GM23338 (cell line): ENCODE measurements at regions not wholly inside any gene's neighbourhood (a gene's known extent, or its start where the extent isn't known, plus 50 kb on each side); places are given as distances from the start of the nearest gene placed in this dataset.

Experiments used
- CREB1 ChIP-seq: fragments of 250-450 bp; sonication (Bioruptor Pico); IDR thresholded peaks from 2 replicates; pipeline ENCODE4 v1.5.0; 2020; ENCODE audit warnings: low read depth, mild to moderate bottlenecking, moderate library complexity
- CTCF ChIP-seq, 2 experiments: fragments of 200-600 bp in 1 of 2; sonication (generic) in 1 of 2; conservative IDR thresholded peaks; 2 replicates each; pipeline versions ENCODE4 v1.5.1 to v1.6.1; 2016 to 2017; ENCODE audit warnings: antibody characterized with exemption in 2 of 2, low read depth in 2 of 2, mild to moderate bottlenecking in 2 of 2, moderate library complexity in 1 of 2
- ETS1 ChIP-seq: IDR thresholded peaks from 2 replicates; pipeline ENCODE4 v1.6.1; 2016; ENCODE audit warnings: antibody characterized with exemption
- EZH2 ChIP-seq: fragments of 200-600 bp; sonication (generic); IDR thresholded peaks from one replicate; pipeline ENCODE4 v1.8.0; 2017; ENCODE audit warnings: antibody characterized with exemption, mild to moderate bottlenecking, low read depth; ENCODE audit not compliant: unreplicated experiment
- EZH2phosphoT487 ChIP-seq: fragments of 200-600 bp; sonication (generic); IDR thresholded peaks from one replicate; pipeline ENCODE4 v1.8.1; 2018; ENCODE audit warnings: antibody characterized with exemption; ENCODE audit not compliant: unreplicated experiment
- JUNB ChIP-seq: IDR thresholded peaks from one replicate; pipeline ENCODE4 v1.6.1; 2016; ENCODE audit warnings: antibody characterized with exemption; ENCODE audit not compliant: unreplicated experiment
- POLR2AphosphoS5 ChIP-seq: IDR thresholded peaks from 2 replicates; pipeline ENCODE4 v1.6.1; 2016; ENCODE audit warnings: antibody characterized with exemption, low read depth
- REST ChIP-seq: IDR thresholded peaks from one replicate; pipeline ENCODE4 v1.6.1; 2018; ENCODE audit warnings: antibody characterized with exemption; ENCODE audit not compliant: unreplicated experiment
- STAT1 ChIP-seq: IDR thresholded peaks from one replicate; pipeline ENCODE4 v1.6.1; 2016; ENCODE audit warnings: antibody characterized with exemption; ENCODE audit not compliant: unreplicated experiment
- ZNF331 ChIP-seq: fragments of 250-450 bp; sonication (Bioruptor Pico); IDR thresholded peaks from 2 replicates; pipeline ENCODE4 v1.5.0; 2020; ENCODE audit warnings: low read depth, mild to moderate bottlenecking, moderate library complexity

GRCh38 chr5:125484742-125485641 lies 738.6 kb upstream of the ZNF608 start:
- TF ChIP-seq EZH2phosphoT487 = no peak
- no peak for TF ChIP-seq EZH2
- no peak for TF ChIP-seq CTCF (conservative IDR thresholded peaks at IDR 0.05; ENCODE audit: low read depth in 2 of 2)
- TF ChIP-seq POLR2AphosphoS5 = no peak
- no peak for TF ChIP-seq JUNB
- no peak for TF ChIP-seq ZNF331 (CRISPR knock-in tag)
- no peak for TF ChIP-seq ETS1
- TF ChIP-seq CREB1 (CRISPR knock-in tag) = no peak
- TF ChIP-seq REST = no peak
- no peak for TF ChIP-seq STAT1
